ENCODE measurements at regions not wholly inside any gene's neighbourhood (a gene's known extent, or its start where the extent isn't known, plus 50 kb on each side); places are given as distances from the start of the nearest gene placed in this dataset.
"Not testable (repeated sequence)": the region's sequence is repeated elsewhere in the genome, so short reads cannot be mapped to it uniquely, and the experiment has no call there.

GRCh38 chr17:20675707-20676106 lies 96.2 kb downstream of the CDRT15L2 start:
- TF ChIP-seq, protein P1, sequence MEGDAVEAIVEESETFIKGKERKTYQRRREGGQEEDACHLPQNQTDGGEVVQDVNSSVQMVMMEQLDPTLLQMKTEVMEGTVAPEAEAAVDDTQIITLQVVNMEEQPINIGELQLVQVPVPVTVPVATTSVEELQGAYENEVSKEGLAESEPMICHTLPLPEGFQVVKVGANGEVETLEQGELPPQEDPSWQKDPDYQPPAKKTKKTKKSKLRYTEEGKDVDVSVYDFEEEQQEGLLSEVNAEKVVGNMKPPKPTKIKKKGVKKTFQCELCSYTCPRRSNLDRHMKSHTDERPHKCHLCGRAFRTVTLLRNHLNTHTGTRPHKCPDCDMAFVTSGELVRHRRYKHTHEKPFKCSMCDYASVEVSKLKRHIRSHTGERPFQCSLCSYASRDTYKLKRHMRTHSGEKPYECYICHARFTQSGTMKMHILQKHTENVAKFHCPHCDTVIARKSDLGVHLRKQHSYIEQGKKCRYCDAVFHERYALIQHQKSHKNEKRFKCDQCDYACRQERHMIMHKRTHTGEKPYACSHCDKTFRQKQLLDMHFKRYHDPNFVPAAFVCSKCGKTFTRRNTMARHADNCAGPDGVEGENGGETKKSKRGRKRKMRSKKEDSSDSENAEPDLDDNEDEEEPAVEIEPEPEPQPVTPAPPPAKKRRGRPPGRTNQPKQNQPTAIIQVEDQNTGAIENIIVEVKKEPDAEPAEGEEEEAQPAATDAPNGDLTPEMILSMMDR (IDR thresholded peaks at IDR 0.05), result not testable (repeated sequence)
- not testable (repeated sequence) for TF ChIP-seq POLR2A, EP300 (IDR thresholded peaks at IDR 0.05)

Data from upper lobe of left lung (tissue), 4 donors.